Esophagus squamous epithelium (tissue), 5 donors: ENCODE measurements at regions not wholly inside any gene's neighbourhood (a gene's known extent, or its start where the extent isn't known, plus 50 kb on each side); places are given as distances from the start of the nearest gene placed in this dataset.

ENCODE experiments used
- DNase-seq: peaks from one replicate; lab custom pipeline; 2025; lab: John Stamatoyannopoulos, UW
- H3K27ac ChIP-seq, 4 donors: fragments of 200-600 bp; sonication (generic); one replicate each; pipeline ENCODE4 v1.5.1; 2016 to 2019; ENCODE audit warnings: mild to moderate bottlenecking in 1 of 4
- H3K27me3 ChIP-seq, 4 donors: fragments of 200-600 bp; sonication (generic); 1 replicate in 3 of 4; 2 replicates in 1 of 4; pipeline versions ENCODE4 v1.5.1 to v1.6.0; 2017 to 2021; ENCODE audit warnings: antibody characterized with exemption in 1 of 4
- H3K36me3 ChIP-seq, 3 donors: fragments of 200-600 bp; sonication (generic); one replicate each; pipeline ENCODE4 v1.5.1; 2016 to 2019
- H3K4me1 ChIP-seq, 3 donors: fragments of 200-600 bp; sonication (generic); one replicate each; pipeline ENCODE4 v1.5.1; 2017 to 2019
- H3K4me3 ChIP-seq, 4 donors: fragments of 200-600 bp; sonication (generic); 1 replicate in 3 of 4; 2 replicates in 1 of 4; pipeline ENCODE4 v1.5.1; 2016 to 2019; ENCODE audit warnings: mild to moderate bottlenecking in 2 of 4, moderate library complexity in 1 of 4
- H3K9me3 ChIP-seq, 3 donors: fragments of 200-600 bp; sonication (generic); one replicate each; pipeline ENCODE4 v1.5.1; 2016 to 2019
- CTCF ChIP-seq, 6 experiments: fragments of 450-650 bp in 4 of 6; fragments of 200-600 bp in 2 of 6; sonication (generic) in 2 of 6; IDR thresholded peaks; one replicate each; pipeline ENCODE4 v1.5.1; 2016 to 2019; ENCODE audit warnings: antibody characterized with exemption in 6 of 6, mild to moderate bottlenecking in 4 of 6, moderate library complexity in 4 of 6
- POLR2A ChIP-seq, 4 donors: fragments of 450-650 bp; IDR thresholded peaks; one replicate each; pipeline ENCODE4 v1.6.1; 2017; ENCODE audit warnings: antibody characterized with exemption in 4 of 4, mild to moderate bottlenecking in 4 of 4, moderate library complexity in 3 of 4
- WGBS, 2 donors: methylation state at CpG; one replicate each; pipeline ENCODE4 v1.1.5; 2018; 5-methylcytosine and 5-hydroxymethylcytosine counted together
- intact Hi-C: fragments of 100-400 bp; cut with DNase I; formaldehyde crosslinking; loops from one replicate; pipeline ENCODE4 v1.15.0; 2022
- donor health status: DM: yes; HTN: yes; CAD: no.

- Histone ChIP-seq H3K27ac (no peak overlapping the region), H3K27me3 (no peaks in the 10 kb centered on the region), H3K36me3 (no peaks in the 10 kb centered on the region), H3K4me1 (no peaks in the 10 kb centered on the region), H3K9me3 (no peaks in the 10 kb centered on the region), H3K4me3 (no peak overlapping the region)
- TF ChIP-seq CTCF (IDR thresholded peaks at IDR 0.05) (no peak), POLR2A (IDR thresholded peaks at IDR 0.05) (no peak)
- intact Hi-C loops: no loop called here
- 84 to 92% methylated on average over 6 of the region's 6 CpGs for WGBS, 2 donors
- DNase-seq: no peak
Measured at GRCh38 chr18:24940416-24940815, 411.6 kb downstream of the ZNF521 start.

DNA sequence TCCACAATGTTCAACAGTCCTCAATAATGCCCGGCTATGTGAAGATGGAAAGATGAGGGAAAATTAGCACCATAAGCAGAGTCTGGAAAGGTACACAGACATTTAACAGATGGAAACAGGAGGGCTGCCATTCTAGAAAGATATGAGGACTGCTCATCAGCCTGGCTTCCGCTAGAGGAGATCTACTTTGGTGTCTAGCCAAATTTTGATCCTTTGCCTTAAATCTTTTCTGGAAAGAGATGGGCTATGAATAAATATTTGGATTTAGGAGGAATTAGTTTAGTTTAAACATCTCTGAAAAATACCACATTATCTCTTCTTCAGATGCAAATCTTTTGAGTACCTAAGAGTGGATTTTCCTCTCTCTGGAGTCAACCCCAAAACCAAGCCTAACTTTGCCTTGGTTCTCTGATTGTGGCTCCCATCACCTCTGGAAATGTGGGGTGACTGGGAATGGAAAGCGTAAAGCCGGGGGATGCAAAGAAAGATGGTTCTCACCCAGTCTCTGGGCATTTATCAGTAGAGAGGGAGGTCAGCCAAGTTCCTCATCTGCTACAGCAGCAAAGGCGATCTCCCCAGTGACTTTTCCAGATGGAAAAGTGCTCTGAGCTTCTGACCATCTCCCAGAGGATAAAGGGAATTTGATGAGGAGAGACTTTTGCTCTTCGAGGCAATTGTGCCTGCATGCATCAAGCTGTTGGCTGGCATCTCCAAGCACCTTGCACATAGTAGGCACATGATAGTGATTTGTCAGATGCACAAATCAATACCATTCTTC is 410.6 kb downstream of the ZNF521 start:
- DNase-seq: no peak
- H3K27ac ChIP-seq: no peak overlapping the region
- intact Hi-C loops: no loop called here
- H3K4me3 ChIP-seq: no peak overlapping the region
- H3K9me3 ChIP-seq: no peaks in the 10 kb centered on the region
- 51 to 74% methylated on average over 5 to 6 of the region's 6 CpGs for WGBS, 2 donors
- H3K36me3 ChIP-seq: no peaks in the 10 kb centered on the region
- no peaks in the 10 kb centered on the region for H3K4me1 ChIP-seq
- no peaks in the 10 kb centered on the region for H3K27me3 ChIP-seq
- no peak for TF ChIP-seq CTCF (IDR thresholded peaks at IDR 0.05)
- no peak for TF ChIP-seq POLR2A (IDR thresholded peaks at IDR 0.05)

- Histone ChIP-seq H3K27ac (no peak overlapping the region), H3K27me3 (no peaks in the 10 kb centered on the region), H3K36me3 (no peaks in the 10 kb centered on the region), H3K9me3 (no peaks in the 10 kb centered on the region), H3K4me1 (no peaks in the 10 kb centered on the region), H3K4me3 (no peak overlapping the region)
- intact Hi-C loops: no loop called here
- no peak for DNase-seq
- TF ChIP-seq POLR2A (IDR thresholded peaks at IDR 0.05) (no peak), CTCF (IDR thresholded peaks at IDR 0.05) (no peak)
- 71 to 76% methylated on average over 3 to 4 of the region's 4 CpGs for WGBS, 2 donors
Measured at GRCh38 chr18:24942144-24942543, 409.8 kb downstream of the ZNF521 start.

DNA sequence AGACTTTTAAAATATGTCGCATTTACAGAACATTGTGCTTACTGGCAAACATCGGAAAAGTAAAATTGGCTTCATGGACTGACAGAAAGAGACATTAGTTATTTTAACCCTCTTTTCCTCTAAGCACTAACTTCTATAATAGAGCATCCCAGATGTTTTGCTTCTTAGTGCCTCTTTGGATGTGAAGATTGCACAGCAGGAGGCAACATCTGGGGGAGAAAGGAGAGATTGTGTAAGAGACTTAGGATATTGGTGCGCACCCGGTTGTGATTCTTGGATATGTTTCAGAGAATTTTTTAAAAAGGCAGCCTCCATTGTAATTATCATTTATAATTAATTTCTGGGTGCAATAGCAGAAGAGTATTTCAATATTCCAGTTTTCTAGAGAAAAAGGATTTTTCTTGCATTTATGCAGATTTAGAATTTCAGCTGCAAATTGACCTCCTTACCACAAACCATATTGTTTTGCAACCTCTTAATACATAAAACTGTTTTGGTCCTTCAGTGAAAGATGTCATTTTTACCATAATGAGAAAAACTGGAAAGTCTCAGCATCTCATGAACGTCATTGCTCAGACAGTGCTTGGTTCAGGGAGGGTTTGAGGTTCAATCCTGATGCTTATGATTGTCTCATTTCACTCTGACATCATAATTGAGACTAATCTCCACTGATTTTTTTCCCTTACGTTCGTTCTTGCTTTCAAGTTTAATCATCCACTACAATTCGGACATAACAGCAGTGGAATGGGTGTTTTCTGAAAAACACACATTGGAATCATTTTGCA is 404.3 kb downstream of the ZNF521 start:
- no peaks in the 10 kb centered on the region for H3K9me3 ChIP-seq
- no peak overlapping the region for H3K4me3 ChIP-seq
- no peaks in the 10 kb centered on the region for H3K27me3 ChIP-seq
- TF ChIP-seq POLR2A (IDR thresholded peaks at IDR 0.05): no peak
- no peak for TF ChIP-seq CTCF (IDR thresholded peaks at IDR 0.05)
- H3K4me1 ChIP-seq: no peaks in the 10 kb centered on the region
- intact Hi-C loops: no loop called here
- 55 to 65% methylated on average over 8 of the region's 8 CpGs for WGBS, 2 donors
- DNase-seq: no peak
- H3K27ac ChIP-seq: no peak overlapping the region
- no peaks in the 10 kb centered on the region for H3K36me3 ChIP-seq

- Histone ChIP-seq H3K4me1 (no peaks in the 10 kb centered on the region), H3K9me3 (no peaks in the 10 kb centered on the region), H3K27me3 (no peaks in the 10 kb centered on the region), H3K36me3 (no peaks in the 10 kb centered on the region), H3K4me3 (no peak overlapping the region), H3K27ac (no peak overlapping the region)
- DNase-seq: no peak
- 67 to 88% methylated on average over 5 of the region's 5 CpGs for WGBS, 2 donors
- intact Hi-C loops: no loop called here
- TF ChIP-seq CTCF (IDR thresholded peaks at IDR 0.05) (no peak), POLR2A (IDR thresholded peaks at IDR 0.05) (no peak)
Measured at GRCh38 chr18:24949908-24950307, 402.1 kb downstream of the ZNF521 start.
